CD4-positive, alpha-beta T cell treated with Interleukin-12 subunit alpha and Interleukin-12 subunit beta, for 1 hour (primary cell): ENCODE measurements at regions not wholly inside any gene's neighbourhood (a gene's known extent, or its start where the extent isn't known, plus 50 kb on each side); places are given as distances from the start of the nearest gene placed in this dataset.

Experiments used
- DNase-seq: peaks from one replicate; pipeline ENCODE4 v3.0.0-alpha.2; 2020

GRCh38 chr18:47758000-47758399, 172.5 kb downstream of the SMAD2 start:
- DNase-seq = no peak

DNA sequence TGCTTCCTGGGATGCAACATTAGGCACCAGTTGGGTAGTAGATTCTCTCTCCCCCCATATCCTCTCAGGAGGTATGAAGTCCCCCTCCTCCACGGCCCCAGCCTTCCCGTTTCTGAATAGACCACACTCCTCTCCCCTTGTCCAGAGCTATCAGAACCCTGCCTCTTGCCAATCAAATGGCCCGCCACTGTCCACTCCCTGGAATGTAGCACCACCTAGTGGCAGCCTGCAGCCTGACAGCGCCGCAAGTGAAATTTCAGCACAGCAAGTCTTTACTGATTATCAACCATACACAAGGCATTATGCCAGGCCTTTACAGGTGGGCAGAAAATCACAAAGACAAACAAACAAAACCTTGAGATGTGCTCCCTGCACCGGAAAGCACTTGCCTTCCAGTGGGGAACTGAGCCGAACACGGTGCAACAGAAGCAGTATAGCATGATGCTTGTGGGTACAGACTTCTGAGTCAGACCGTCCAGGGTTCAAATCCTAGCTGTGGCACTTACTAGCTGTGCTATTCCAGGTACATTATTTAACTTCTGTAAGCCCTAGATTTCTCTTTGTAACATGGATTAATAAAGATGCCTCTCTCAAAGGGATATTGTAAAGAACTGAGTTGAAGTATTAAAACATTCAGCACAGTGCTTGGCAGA, 174.0 kb downstream of the SMAD2 start:
- DNase-seq = peak; percentile 44

DNA sequence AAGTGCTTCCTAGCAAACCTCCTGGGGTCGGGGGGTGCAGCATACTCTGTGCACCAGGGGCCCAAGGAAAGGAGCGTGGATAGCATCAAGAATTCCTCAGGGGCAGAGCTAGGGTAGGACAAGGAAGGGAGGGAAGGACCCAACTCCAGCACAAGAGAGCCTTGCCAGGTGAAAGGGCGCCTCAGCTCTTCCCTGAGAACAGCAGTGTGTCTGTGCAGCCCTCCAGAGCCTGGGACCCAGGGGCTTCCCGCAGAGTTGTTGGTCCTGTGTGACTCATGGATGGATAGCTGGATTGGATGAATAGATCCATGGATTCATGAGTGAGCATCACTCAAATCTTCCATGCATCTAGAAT, 175.4 kb downstream of the SMAD2 start:
- no peak for DNase-seq

DNA sequence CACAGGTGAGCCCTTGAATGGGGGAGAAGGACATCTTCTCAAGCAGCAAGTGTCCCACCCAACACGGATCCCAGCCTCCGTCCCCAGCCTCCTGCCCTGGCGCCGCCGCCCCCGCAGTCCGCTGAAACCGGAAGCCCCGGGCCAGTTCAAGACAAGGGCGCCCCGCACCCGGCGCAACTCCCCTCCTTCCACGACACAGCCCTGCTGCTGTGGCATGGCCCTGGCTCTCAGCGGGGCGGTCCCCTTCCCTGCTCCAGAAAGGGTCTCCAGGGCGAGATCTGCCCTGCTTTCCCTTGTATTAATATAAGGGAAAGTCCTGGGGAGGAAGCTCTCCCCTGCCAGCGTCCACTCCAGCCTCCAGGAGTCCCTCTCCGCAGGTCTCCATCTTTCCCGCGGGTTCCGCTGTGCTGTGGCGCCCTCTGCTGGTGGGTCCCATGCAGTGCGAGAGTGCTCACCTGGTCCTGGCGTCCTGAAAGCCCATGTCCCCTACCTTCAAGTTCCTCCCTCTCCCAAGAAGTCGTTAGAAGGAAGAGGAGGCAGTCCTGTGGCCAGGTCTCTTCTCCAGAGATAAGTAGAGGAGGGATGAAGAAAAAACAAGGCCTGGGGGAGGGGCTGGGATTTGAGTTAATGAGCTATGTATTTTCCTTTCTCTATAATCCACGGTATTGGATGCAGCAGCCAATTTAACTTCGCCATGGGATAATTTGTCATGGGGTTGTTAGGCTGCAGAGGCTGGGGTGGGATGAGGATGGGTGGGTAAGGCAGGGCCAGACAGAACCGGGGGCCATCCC, 176.0 kb downstream of the SMAD2 start:
- DNase-seq = peak; percentile 34

GRCh38 chr18:47752796-47753645, 177.4 kb downstream of the SMAD2 start:
- no peak for DNase-seq

GRCh38 chr18:47750889-47751423, 179.5 kb downstream of the SMAD2 start:
- no peak for DNase-seq

GRCh38 chr18:47749600-47749973, 180.9 kb downstream of the SMAD2 start:
- no peak for DNase-seq

GRCh38 chr18:47748847-47749599, 181.4 kb downstream of the SMAD2 start:
- DNase-seq = peak; percentile 82

- DNase-seq = no peak
Measured at GRCh38 chr18:47748093-47748796, 182.2 kb downstream of the SMAD2 start.

DNA sequence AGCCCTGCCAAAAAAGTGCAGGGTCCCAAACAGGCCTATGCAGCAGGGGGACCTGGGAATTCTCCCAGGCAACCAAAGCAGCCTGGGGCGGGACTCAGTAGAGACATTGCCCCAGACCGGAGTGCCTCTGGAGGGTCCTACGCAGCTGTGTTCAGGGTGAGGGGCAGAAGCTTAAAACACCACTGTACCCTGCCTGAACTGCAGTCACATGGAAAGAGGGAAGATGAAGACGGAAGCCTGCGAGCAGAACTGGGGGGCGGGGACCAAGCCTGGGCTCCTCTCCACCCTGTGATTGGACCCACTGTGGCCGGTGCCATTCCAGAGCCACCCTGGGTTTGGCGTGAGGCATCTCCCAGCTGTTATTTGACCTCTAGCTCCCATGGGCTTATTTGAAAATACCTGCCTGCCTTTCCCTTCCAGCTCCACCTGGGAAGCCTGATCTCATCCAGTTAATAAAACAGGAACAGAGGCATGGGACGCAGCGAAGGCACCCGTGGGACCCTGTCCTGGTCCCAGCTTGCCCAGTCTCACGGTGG, 183.1 kb downstream of the SMAD2 start:
- no peak for DNase-seq

DNA sequence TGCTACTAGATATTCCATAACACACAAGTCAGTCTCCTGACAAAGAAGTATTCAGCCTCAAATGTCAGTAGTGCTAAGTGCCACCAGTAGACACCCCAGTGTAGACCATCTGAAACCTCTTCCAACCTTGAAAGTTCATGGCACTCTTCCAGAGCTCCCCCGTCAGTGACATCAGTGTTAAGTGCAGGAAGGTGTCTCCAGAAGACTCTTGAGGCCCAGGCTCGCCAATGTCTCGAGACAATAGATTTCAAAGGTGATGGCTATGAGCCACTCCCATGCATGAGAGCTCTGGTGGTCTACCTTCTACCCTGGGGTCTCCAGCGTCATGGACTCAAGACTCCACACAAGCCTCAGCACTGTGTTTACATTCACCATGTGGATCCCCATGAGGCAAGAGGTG, 183.8 kb downstream of the SMAD2 start:
- no peak for DNase-seq

- no peak for DNase-seq
Measured at GRCh38 chr18:47745227-47745626, 185.2 kb downstream of the SMAD2 start.

DNA sequence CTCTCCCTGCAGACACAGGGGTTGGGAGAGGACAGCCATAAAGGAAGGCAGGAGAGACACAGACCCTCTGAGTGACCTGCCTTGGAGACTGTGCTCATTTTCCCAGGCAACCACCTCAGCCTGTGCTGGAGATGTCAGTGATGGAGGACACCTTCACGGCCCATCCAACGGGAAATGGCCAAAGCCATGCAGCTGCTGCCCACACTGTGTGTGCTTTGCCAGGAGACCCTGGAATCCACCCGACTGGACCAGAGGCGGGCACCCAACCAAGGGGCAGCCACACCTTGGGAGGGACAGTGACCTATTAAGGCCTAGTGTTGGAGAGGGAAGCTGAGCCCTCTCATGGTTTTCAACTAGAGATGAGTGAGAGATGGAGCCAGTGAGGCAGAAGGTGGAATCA, 192.5 kb downstream of the SMAD2 start:
- DNase-seq = no peak

DNA sequence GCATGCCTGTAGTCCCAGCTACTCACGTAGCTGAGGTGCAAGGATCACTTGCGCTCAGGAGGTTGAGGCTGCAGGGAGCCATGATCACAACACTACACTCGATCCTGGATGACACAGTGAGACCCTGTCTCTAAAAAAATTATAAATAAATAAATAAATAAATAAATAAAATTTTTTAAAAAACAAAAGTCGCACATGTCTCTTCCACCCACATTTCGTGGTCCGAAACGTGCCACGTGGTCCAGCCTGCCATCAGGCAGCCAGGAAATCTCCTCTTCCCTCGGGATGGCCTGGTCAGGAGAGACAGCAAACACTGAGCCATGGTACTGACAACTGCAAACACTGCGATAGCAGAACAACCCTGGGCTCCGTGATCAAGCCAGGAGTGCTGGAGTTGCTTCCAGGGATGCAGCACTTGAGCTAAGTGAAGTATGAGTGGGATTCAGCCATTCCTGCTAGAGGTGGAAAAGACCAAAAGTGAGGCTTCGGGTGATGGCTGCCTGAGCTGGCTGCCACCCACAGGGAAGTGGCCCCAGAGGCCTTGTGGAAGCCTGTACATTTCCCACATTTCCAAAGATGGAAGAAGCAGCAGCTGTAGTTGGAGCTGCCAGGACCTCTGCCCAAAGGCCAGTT, 193.1 kb downstream of the SMAD2 start:
- DNase-seq = no peak

DNA sequence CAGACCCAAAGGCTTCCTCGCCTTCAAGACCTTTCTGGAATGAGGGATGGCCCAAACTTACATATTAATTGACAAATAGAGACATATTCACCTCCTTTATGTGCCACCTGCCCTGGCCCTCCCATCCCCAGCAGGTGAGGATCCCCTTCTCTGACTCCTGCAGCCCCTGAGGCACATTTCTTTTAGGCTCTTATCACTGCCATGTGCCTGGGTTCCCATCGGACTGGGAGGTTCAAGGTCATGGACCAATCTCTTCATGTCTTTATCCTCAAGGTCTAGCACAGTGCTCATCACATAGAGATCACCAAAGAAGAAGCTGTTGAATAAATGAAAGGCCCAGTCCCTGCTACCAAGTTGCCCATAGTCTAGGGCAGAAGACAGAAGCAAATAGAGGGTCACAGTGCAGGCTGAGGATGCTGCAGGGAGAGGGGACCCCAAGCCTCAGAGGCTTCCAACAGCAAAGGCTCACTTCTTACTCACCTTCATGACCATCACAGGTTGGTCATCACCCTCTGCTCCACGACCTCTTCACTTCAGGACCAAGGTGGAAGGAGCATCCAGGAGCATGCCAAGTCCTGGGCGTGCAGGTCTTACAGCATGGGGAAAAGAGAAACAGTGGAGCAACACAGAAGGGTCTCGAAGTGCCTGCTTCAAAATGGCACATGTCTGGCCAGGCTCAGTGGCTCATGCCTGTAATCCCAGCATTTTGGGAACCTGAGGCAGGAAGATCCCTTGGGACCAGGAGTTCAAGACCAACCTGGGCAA, 193.9 kb downstream of the SMAD2 start:
- DNase-seq = no peak

DNA sequence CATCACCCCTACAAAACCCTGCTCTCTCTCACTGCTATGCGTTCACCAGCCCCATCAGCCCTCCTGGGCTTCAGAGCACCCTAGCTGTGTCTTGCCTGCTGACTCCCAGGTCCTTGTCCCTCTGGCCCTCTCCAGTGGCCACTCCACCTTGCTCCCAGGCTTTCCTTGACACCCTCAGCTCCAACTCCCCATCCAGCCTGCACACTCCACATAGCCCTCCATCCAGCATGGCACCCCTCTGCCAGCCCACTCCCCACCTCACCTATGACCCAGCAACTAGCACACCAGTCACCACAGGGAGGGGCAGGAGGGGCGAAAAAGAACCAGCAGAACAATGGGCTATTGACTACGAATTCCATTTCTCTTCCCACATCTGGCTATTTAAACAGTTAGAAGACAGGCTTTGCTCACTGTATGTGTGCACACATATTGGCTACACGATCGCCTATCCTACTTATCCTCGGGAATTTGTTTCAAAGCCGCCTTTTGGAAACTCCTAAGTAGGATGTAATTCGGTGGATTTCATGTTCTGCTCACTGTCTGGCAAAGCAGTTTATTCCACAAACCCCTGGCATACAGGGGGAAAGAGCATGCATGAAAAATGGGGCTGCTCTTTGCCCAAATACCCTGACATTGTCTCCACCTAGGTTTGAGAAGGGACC, 195.3 kb downstream of the SMAD2 start:
- DNase-seq = no peak

GRCh38 chr18:47731276-47731675, 199.2 kb downstream of the SMAD2 start:
- no peak for DNase-seq

GRCh38 chr18:47730795-47731194, 199.7 kb downstream of the SMAD2 start:
- no peak for DNase-seq

- no peak for DNase-seq
Measured at GRCh38 chr18:47729356-47729755, 201.1 kb downstream of the SMAD2 start.

DNA sequence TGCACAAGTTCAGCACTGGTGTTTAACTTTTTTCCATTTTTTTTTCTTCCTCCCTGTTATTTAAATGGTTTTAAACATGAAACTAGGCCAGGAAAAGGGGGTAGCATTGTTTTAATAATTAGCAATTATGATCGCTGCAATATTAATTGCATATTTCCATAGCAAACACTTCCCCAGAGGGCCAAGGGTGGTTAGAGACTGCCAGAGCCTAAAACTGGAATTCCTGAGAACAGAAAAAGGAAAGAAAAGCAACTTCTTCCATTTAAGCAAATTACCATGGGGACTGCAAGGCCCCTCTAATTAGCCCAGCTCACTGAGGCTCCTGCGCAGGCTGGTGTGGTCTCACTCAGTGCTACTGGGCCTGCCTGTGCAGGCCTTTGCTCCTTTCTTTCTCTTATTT, 201.5 kb downstream of the SMAD2 start:
- DNase-seq = no peak
